Right atrium auricular region (tissue), 2 donors: ENCODE measurements at regions not wholly inside any gene's neighbourhood (a gene's known extent, or its start where the extent isn't known, plus 50 kb on each side); places are given as distances from the start of the nearest gene placed in this dataset.

Experiments used
- DNase-seq: peaks from one replicate; pipeline ENCODE4 v3.0.0-alpha.2; 2019; ENCODE audit warnings: low spot score
- H3K27ac ChIP-seq, 2 donors: fragments of 200-600 bp; sonication (generic); 1 replicate in 1 of 2; 2 replicates in 1 of 2; pipeline ENCODE4 v1.5.1; 2016 to 2019
- H3K27me3 ChIP-seq, 2 donors: fragments of 200-600 bp; sonication (generic); one replicate each; pipeline versions ENCODE4 v1.5.1 to v1.6.0; 2017 to 2019
- H3K36me3 ChIP-seq: fragments of 200-600 bp; sonication (generic); one replicate; pipeline ENCODE4 v1.5.1; 2016
- H3K4me1 ChIP-seq, 2 donors: fragments of 200-600 bp; sonication (generic); one replicate each; pipeline versions ENCODE4 v1.5.1 to v1.6.0; 2017 to 2019
- H3K4me3 ChIP-seq, 2 donors: fragments of 200-600 bp; sonication (generic); 1 replicate in 1 of 2; 2 replicates in 1 of 2; pipeline ENCODE4 v1.5.1; 2017 to 2019; ENCODE audit warnings: mild to moderate bottlenecking in 1 of 2, moderate library complexity in 1 of 2
- H3K9me3 ChIP-seq, 2 donors: fragments of 200-600 bp; sonication (generic); one replicate each; pipeline ENCODE4 v1.5.1; 2019
- CTCF ChIP-seq, 2 donors: fragments of 200-600 bp; sonication (generic); IDR thresholded peaks; one replicate each; pipeline ENCODE4 v1.5.1; 2019; ENCODE audit warnings: antibody characterized with exemption in 2 of 2

- H3K9me3 ChIP-seq, result no peaks in the 10 kb centered on the region
- TF ChIP-seq CTCF (IDR thresholded peaks at IDR 0.05), result no peak
- no peaks in the 10 kb centered on the region for H3K36me3 ChIP-seq
- H3K27ac ChIP-seq, result no peak overlapping the region
- no peaks in the 10 kb centered on the region for H3K27me3 ChIP-seq
- no peak for DNase-seq
- no peak overlapping the region for H3K4me3 ChIP-seq
- H3K4me1 ChIP-seq, result no peaks in the 10 kb centered on the region
Measured at GRCh38 chr21:23633447-23633940, 1973.8 kb downstream of the MRPL39 start.

- Histone ChIP-seq H3K4me3 (no peak overlapping the region), H3K9me3 (no peaks in the 10 kb centered on the region), H3K36me3 (no peaks in the 10 kb centered on the region), H3K4me1 (no peaks in the 10 kb centered on the region), H3K27me3 (no peaks in the 10 kb centered on the region), H3K27ac (no peak overlapping the region)
- TF ChIP-seq CTCF (IDR thresholded peaks at IDR 0.05), result no peak
- DNase-seq, result no peak
Measured at GRCh38 chr21:23624281-23624680, 1983.0 kb downstream of the MRPL39 start.

GRCh38 chr21:23613014-23613413, 1994.3 kb downstream of the MRPL39 start:
- Histone ChIP-seq H3K4me3 (no peak overlapping the region), H3K27ac (no peak overlapping the region), H3K27me3 (no peaks in the 10 kb centered on the region), H3K9me3 (no peaks in the 10 kb centered on the region), H3K4me1 (no peaks in the 10 kb centered on the region), H3K36me3 (no peaks in the 10 kb centered on the region)
- no peak for DNase-seq
- no peak for TF ChIP-seq CTCF (IDR thresholded peaks at IDR 0.05)

- no peak for TF ChIP-seq CTCF (IDR thresholded peaks at IDR 0.05)
- Histone ChIP-seq H3K4me3 (no peak overlapping the region), H3K27ac (no peak overlapping the region), H3K27me3 (no peaks in the 10 kb centered on the region), H3K9me3 (no peaks in the 10 kb centered on the region), H3K36me3 (no peaks in the 10 kb centered on the region), H3K4me1 (no peaks in the 10 kb centered on the region)
- no peak for DNase-seq
Measured at GRCh38 chr21:23612210-23612609, 1995.1 kb downstream of the MRPL39 start.

- Histone ChIP-seq H3K9me3 (no peaks in the 10 kb centered on the region), H3K27me3 (no peaks in the 10 kb centered on the region), H3K4me1 (no peaks in the 10 kb centered on the region), H3K27ac (no peak overlapping the region), H3K4me3 (no peak overlapping the region), H3K36me3 (no peaks in the 10 kb centered on the region)
- DNase-seq, result no peak
- no peak for TF ChIP-seq CTCF (IDR thresholded peaks at IDR 0.05)
Measured at GRCh38 chr21:23607782-23608431, 1999.4 kb downstream of the MRPL39 start.

GRCh38 chr21:23601549-23601948, 2005.7 kb downstream of the MRPL39 start:
- no peaks in the 10 kb centered on the region for H3K4me1 ChIP-seq
- no peaks in the 10 kb centered on the region for H3K9me3 ChIP-seq
- H3K36me3 ChIP-seq, result no peaks in the 10 kb centered on the region
- TF ChIP-seq CTCF (IDR thresholded peaks at IDR 0.05), result no peak
- DNase-seq, result no peak
- H3K27ac ChIP-seq, result no peak overlapping the region
- H3K4me3 ChIP-seq, result no peak overlapping the region
- H3K27me3 ChIP-seq, result no peaks in the 10 kb centered on the region
